ENCODE measurements at regions not wholly inside any gene's neighbourhood (a gene's known extent, or its start where the extent isn't known, plus 50 kb on each side); places are given as distances from the start of the nearest gene placed in this dataset.

DNA sequence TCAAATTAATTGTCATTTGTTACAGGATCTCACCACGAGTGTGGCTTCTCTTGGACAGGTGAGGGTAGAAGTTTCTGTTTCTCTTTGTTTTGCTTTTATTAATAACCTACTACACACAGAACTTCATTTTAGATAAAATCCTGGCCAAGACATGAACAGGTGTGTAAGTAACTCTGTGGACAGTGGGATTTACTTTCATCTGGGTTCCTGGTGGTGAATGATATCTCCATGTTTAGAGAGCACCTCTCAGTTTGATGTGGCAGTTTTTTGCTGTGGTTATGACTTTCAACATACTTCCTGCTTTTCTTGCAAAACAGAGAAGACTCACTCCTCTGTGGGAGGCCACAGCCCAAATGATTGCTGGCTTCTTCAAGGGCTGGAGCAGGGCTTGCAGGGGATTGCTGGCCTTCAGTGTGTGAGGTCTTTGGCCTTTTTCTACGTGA lies 71.1 kb upstream of the XCR1 start:
- TF ChIP-seq EZH2 (IDR thresholded peaks at IDR 0.05; ENCODE audit: insufficient read depth, poor library complexity, severe bottlenecking) (no peak), EZH2phosphoT487 (IDR thresholded peaks at IDR 0.05; ENCODE audit: insufficient read depth, low read depth) (no peak)
